ENCODE measurements at regions not wholly inside any gene's neighbourhood (a gene's known extent, or its start where the extent isn't known, plus 50 kb on each side); places are given as distances from the start of the nearest gene placed in this dataset.
"Not testable (repeated sequence)": the region's sequence is repeated elsewhere in the genome, so short reads cannot be mapped to it uniquely, and the experiment has no call there.

- H3K4me3 ChIP-seq (ENCODE audit: low read depth, low read length) = no peak overlapping the region
- no peak for TF ChIP-seq CTCF (IDR thresholded peaks at IDR 0.05; ENCODE audit: insufficient read depth, low read length)
- no peak for DNase-seq (ENCODE audit: low read depth)
Observed at GRCh38 chr13:70518081-70518480, 409.8 kb upstream of the KLHL1 start.

GRCh38 chr13:70516226-70516625 is 408.0 kb upstream of the KLHL1 start:
- DNase-seq (ENCODE audit: low read depth) = no peak
- no peak for TF ChIP-seq CTCF (IDR thresholded peaks at IDR 0.05; ENCODE audit: insufficient read depth, low read length)

GRCh38 chr13:70511861-70512417 is 403.7 kb upstream of the KLHL1 start:
- not testable (repeated sequence) for H3K4me3 ChIP-seq (ENCODE audit: low read depth, low read length)

More at GRCh38 chr13:70516226-70516625, 408.0 kb upstream of the KLHL1 start:
- no peak overlapping the region for H3K4me3 ChIP-seq (ENCODE audit: low read depth, low read length)

GRCh38 chr13:70505809-70506208 is 397.6 kb upstream of the KLHL1 start:
- no peak for TF ChIP-seq CTCF (IDR thresholded peaks at IDR 0.05; ENCODE audit: insufficient read depth, low read length)
- DNase-seq (ENCODE audit: low read depth) = no peak
- H3K4me3 ChIP-seq (ENCODE audit: low read depth, low read length) = no peak overlapping the region

More at GRCh38 chr13:70511861-70512417, 403.7 kb upstream of the KLHL1 start:
- not testable (repeated sequence) for DNase-seq (ENCODE audit: low read depth)

GRCh38 chr13:70502944-70503343 is 394.7 kb upstream of the KLHL1 start:
- H3K4me3 ChIP-seq (ENCODE audit: low read depth, low read length) = no peak overlapping the region
- no peak for DNase-seq (ENCODE audit: low read depth)
- TF ChIP-seq CTCF (IDR thresholded peaks at IDR 0.05; ENCODE audit: insufficient read depth, low read length) = no peak

- no peak overlapping the region for H3K4me3 ChIP-seq (ENCODE audit: low read depth, low read length)
- TF ChIP-seq CTCF (IDR thresholded peaks at IDR 0.05; ENCODE audit: insufficient read depth, low read length) = no peak
- DNase-seq (ENCODE audit: low read depth) = no peak
Observed at GRCh38 chr13:70490320-70490935, 382.2 kb upstream of the KLHL1 start.

GRCh38 chr13:70484931-70485330 is 376.7 kb upstream of the KLHL1 start:
- TF ChIP-seq CTCF (IDR thresholded peaks at IDR 0.05; ENCODE audit: insufficient read depth, low read length) = no peak
- DNase-seq (ENCODE audit: low read depth) = no peak
- H3K4me3 ChIP-seq (ENCODE audit: low read depth, low read length) = no peak overlapping the region

Measured in fibroblast of the aortic adventitia (primary cell).